Activated CD8-positive, alpha-beta T cell treated with anti-CD3 and anti-CD28 coated beads for 36 hours (primary cell): ENCODE measurements at regions not wholly inside any gene's neighbourhood (a gene's known extent, or its start where the extent isn't known, plus 50 kb on each side); places are given as distances from the start of the nearest gene placed in this dataset.

Source experiments
- ATAC-seq: fragments of 200-7000 bp; cut with Tn5 transposase; one replicate; pipeline ENCODE4 v1.10.0; 2021; ENCODE audit warnings: mild to moderate bottlenecking, moderate library complexity
- CTCF ChIA-PET: fragments of 350-600 bp; sonication (Branson Sonifier 250); formaldehyde crosslinking; loops from one replicate; lab custom pipeline; 2021; ENCODE audit warnings: antibody characterized with exemption; lab: Charles Lee
- POLR2A ChIA-PET: fragments of 350-600 bp; sonication (Branson Sonifier 250); formaldehyde crosslinking; loops from one replicate; lab custom pipeline; 2021; ENCODE audit warnings: antibody characterized with exemption; lab: Charles Lee
- DNase-seq: peaks from one replicate; pipeline ENCODE4 v3.0.0-alpha.2; 2020
- H3K27ac Mint-ChIP-seq: one replicate; pipeline ENCODE4 v1.8.0; 2021; ENCODE audit warnings: mild to moderate bottlenecking, mixed read lengths
- H3K27me3 Mint-ChIP-seq: one replicate; pipeline ENCODE4 v1.8.0; 2021; ENCODE audit warnings: mixed read lengths
- H3K36me3 Mint-ChIP-seq: one replicate; pipeline ENCODE4 v1.8.0; 2021; ENCODE audit warnings: low read depth, mixed read lengths
- H3K4me1 Mint-ChIP-seq: one replicate; pipeline ENCODE4 v1.8.0; 2021; ENCODE audit warnings: low read depth, mixed read lengths
- H3K4me3 Mint-ChIP-seq: one replicate; pipeline ENCODE4 v1.8.0; 2021; ENCODE audit warnings: mild to moderate bottlenecking, moderate library complexity, mixed read lengths
- H3K9me3 Mint-ChIP-seq: one replicate; pipeline ENCODE4 v1.8.0; 2021; ENCODE audit warnings: mixed read lengths
- CTCF ChIP-seq: fragments of 200-600 bp; IDR thresholded peaks from one replicate; pipeline ENCODE4 v1.8.0; 2022; ENCODE audit warnings: antibody characterized with exemption, mild to moderate bottlenecking
- intact Hi-C: fragments of 100-400 bp; cut with micrococcal nuclease; formaldehyde crosslinking; loops from one replicate; pipeline ENCODE4 v1.10.0; 2022

GRCh38 chr4:31657859-31658570 is 937.8 kb downstream of the PCDH7 start:
- intact Hi-C loops, result no loop called here
- TF ChIP-seq CTCF, result no peak
- H3K4me3 Mint-ChIP-seq, result no peak overlapping the region
- ATAC-seq (no peak), DNase-seq (no peak)
- H3K27me3 Mint-ChIP-seq, result no peaks in the 10 kb centered on the region
- CTCF ChIA-PET, result no interaction called here
- no peak overlapping the region for H3K27ac Mint-ChIP-seq
- POLR2A ChIA-PET, result no interaction called here
- H3K9me3 Mint-ChIP-seq, result peaks cover 6% of the 10 kb centered on the region
- no peaks in the 10 kb centered on the region for H3K4me1 Mint-ChIP-seq
- no peaks in the 10 kb centered on the region for H3K36me3 Mint-ChIP-seq

- POLR2A ChIA-PET, result no interaction called here
- H3K4me1 Mint-ChIP-seq, result no peaks in the 10 kb centered on the region
Measured at GRCh38 chr4:31660916-31661315, 940.7 kb downstream of the PCDH7 start.

GRCh38 chr4:31662951-31663350 is 942.8 kb downstream of the PCDH7 start:
- no peaks in the 10 kb centered on the region for H3K36me3 Mint-ChIP-seq
- no peaks in the 10 kb centered on the region for H3K27me3 Mint-ChIP-seq
- ATAC-seq (no peak), DNase-seq (no peak)
- no peak overlapping the region for H3K4me3 Mint-ChIP-seq
- peaks cover 5% of the 10 kb centered on the region for H3K9me3 Mint-ChIP-seq
- POLR2A ChIA-PET, result no interaction called here
- no peak for TF ChIP-seq CTCF
- intact Hi-C loops, result no loop called here
- H3K27ac Mint-ChIP-seq, result no peak overlapping the region
- no peaks in the 10 kb centered on the region for H3K4me1 Mint-ChIP-seq
- CTCF ChIA-PET, result no interaction called here

More at GRCh38 chr4:31660916-31661315, 940.7 kb downstream of the PCDH7 start:
- DNase-seq (no peak), ATAC-seq (no peak)
- no peak for TF ChIP-seq CTCF
- H3K4me3 Mint-ChIP-seq, result no peak overlapping the region
- H3K27me3 Mint-ChIP-seq, result no peaks in the 10 kb centered on the region
- no peaks in the 10 kb centered on the region for H3K36me3 Mint-ChIP-seq
- H3K9me3 Mint-ChIP-seq, result peaks cover 9% of the 10 kb centered on the region
- H3K27ac Mint-ChIP-seq, result no peak overlapping the region
- intact Hi-C loops, result no loop called here
- CTCF ChIA-PET, result no interaction called here

GRCh38 chr4:31667686-31668085 is 947.5 kb downstream of the PCDH7 start:
- no peaks in the 10 kb centered on the region for H3K36me3 Mint-ChIP-seq
- no peaks in the 10 kb centered on the region for H3K27me3 Mint-ChIP-seq
- no peak overlapping the region for H3K27ac Mint-ChIP-seq
- DNase-seq (no peak), ATAC-seq (no peak)
- no peaks in the 10 kb centered on the region for H3K4me1 Mint-ChIP-seq
- H3K4me3 Mint-ChIP-seq, result no peak overlapping the region
- ChIA-PET CTCF (no interaction called here), POLR2A (no interaction called here)
- no peak for TF ChIP-seq CTCF
- H3K9me3 Mint-ChIP-seq, result peaks cover 10% of the 10 kb centered on the region
- intact Hi-C loops, result no loop called here

GRCh38 chr4:31674313-31674947 is 954.3 kb downstream of the PCDH7 start:
- ChIA-PET POLR2A (no interaction called here), CTCF (no interaction called here)
- Mint-ChIP-seq H3K4me1 (no peaks in the 10 kb centered on the region), H3K4me3 (no peak overlapping the region), H3K36me3 (no peaks in the 10 kb centered on the region), H3K9me3 (peaks cover 2% of the 10 kb centered on the region), H3K27me3 (no peaks in the 10 kb centered on the region), H3K27ac (no peak overlapping the region)
- DNase-seq, result no peak
- no peak for TF ChIP-seq CTCF
- no peak for ATAC-seq
- intact Hi-C loops, result no loop called here
